Fibroblast of skin of back (primary cell): ENCODE measurements at regions not wholly inside any gene's neighbourhood (a gene's known extent, or its start where the extent isn't known, plus 50 kb on each side); places are given as distances from the start of the nearest gene placed in this dataset.

Experiments used
- DNase-seq: peaks from one replicate; pipeline ENCODE4 v3.0.0-alpha.2; 2013

- peak; percentile 57 for DNase-seq
Measured at GRCh38 chr10:4475827-4476490, 350.0 kb upstream of the AKR1E2 start.

DNA sequence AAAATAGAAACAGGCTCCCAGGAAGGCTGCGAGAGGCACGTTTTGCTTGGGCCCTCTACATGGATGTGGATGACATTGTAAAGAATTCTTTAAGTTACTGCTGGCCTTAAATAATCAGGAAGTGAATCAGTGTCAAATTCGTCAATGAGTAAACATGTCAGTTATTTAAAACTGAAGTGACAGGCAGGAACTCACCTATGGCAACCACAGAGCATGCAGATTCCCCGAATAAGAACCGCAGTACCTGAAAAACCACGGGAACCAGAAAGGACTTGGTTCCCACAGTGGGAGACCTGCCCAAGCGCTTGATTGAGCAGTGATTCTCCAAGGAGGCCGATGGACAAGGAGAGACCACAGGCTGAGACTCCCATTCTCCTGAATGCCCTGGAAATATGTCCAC, 351.2 kb upstream of the AKR1E2 start:
- DNase-seq: peak; percentile 26

DNA sequence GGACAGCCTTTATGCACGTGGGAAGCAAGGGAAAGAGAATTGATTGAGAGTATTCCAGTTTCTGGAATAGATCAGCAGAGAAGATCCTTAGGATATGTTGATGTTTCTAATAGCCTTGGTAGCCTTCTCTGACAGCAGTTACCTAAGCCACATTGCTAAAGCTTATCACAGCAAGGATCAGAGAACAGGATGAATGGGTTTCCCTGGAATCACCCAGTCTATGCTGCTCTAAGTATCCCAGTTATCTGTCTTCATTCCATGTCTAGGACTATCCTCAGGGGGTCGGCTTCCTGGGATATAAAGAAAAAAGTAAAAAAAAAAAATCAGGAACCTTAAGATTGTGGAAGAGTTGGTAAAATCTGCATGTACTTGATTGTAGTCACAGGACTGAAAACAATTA, 352.0 kb upstream of the AKR1E2 start:
- no peak for DNase-seq

DNA sequence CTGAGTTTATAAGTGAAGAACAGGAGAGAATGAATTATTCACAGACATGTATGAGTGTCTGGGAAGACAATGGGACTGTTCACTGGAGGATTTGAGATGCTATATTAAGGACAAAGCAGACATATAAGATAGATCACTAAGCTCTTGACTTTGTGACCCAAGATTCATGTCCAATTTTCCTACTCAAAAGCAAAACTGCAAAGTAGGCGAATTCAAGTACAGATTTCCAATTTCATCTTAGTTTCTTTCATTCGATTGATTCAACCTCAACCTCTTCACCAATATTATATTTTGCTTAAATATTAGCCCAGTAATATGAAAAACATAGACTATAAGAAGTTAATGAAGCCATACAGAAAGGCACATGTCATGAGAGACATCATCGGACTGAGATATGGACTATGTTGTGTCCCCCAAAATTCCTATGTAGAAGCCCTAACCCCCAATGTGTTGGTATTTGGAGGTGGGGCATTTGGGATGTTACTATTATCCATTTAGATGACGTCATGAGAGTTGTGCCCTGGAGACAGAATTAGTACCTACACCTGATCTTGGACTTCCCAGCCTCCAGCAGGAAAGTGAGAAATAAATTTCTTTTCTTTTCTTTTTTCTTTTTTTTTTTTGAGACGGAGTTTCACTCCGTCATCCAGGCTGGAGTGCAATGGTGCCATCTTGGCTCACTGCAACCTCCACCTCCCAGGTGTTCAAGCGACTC, 353.7 kb upstream of the AKR1E2 start:
- DNase-seq: no peak

- peak; percentile 94 for DNase-seq
Measured at GRCh38 chr10:4470231-4470835, 355.7 kb upstream of the AKR1E2 start.

DNA sequence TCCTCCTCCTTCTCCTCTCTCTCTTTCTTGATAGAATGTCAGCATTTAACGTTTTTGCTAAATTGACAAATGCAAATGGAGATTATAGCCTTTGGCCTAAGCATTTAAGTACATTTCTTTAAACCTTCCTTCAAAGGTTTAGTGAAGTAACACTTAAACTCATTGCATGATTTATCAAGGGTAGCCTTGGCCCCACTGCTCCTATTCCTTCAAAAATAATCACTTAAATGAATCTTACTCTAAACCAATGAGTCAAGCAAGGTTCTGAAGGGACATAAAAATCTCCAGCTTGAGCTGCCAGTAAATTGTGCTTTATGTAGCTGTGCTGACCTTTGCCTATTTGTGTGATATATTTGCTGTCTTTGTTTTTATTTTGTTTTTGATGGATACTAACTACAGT, 358.5 kb upstream of the AKR1E2 start:
- DNase-seq: no peak

GRCh38 chr10:4460267-4460666, 365.7 kb upstream of the AKR1E2 start:
- no peak for DNase-seq

- peak; percentile 43 for DNase-seq
Measured at GRCh38 chr10:4459531-4459930, 366.5 kb upstream of the AKR1E2 start.

- no peak for DNase-seq
Measured at GRCh38 chr10:4457597-4457996, 368.4 kb upstream of the AKR1E2 start.

DNA sequence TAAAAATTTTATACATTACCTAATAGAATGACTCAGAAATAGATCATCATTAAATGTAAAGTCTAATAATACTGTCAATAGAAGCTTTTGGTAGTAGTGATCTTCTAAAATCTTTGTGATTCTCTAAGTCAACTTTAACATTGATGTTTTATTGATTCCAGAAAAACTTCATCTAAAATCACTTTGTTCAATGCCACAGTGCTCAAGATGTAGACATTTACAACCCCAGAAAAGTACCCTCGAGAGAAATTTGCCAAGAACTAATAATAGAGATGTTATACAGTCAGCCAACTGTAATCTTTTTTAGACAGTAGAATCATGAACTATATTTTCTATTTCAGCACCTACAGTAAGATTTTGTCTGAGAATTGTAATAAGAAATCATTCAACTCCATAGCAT, 369.2 kb upstream of the AKR1E2 start:
- no peak for DNase-seq

DNA sequence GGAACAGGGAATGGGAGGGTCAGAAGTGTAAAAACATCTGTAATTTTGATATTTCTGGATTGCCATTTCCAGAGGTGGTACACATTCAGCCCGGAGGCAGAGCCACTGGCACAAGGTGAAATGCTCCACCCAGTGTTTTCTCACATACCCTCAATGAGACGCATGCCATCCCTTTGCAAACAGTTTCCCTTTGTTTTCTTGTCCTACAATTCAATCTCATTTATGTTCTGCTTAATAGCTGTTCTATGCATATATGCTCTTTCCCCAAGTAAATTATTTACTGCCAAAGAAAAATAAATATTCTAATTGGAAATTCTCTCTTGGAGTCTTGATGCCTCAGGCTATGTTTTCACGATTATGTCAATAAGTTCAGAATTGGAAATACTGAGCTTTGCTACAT, 369.7 kb upstream of the AKR1E2 start:
- DNase-seq: no peak

DNA sequence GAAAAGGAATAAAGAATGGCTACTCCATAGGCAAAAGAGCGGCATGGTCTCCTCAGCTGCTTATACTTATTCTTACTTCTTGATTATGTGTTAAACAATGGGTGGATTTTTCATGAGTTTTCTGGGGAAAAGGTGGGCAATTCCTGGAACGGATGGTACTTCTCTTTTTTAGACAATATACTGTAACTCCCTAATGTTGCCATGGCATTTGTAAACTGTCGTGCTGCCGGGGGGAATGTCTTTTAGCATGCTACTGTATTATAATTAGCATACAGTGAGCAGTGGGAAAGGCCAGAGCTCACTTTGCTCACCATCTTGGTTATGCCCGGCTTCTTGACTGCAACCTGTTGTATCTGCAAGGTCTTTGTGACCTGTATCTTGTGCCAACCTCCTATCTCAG, 372.1 kb upstream of the AKR1E2 start:
- DNase-seq: no peak

DNA sequence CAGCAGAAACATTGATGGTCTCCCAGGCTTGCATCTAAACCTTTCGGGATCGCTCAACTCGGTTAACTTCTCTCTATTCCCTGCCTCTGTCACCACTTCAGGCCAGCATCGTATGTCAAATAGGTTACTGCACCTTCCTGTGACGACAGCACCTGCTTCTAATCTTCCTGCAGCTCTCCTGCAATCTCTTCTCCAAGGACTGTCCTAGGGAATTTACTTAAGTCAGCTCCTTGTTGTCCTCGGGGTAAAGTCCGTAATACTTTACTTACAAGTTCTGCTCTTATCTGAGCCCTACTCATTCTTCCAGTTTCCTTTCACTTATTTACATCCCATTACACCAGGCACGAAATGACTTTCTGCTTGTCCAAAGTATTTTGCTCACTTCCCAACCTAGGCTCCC, 372.7 kb upstream of the AKR1E2 start:
- no peak for DNase-seq

DNA sequence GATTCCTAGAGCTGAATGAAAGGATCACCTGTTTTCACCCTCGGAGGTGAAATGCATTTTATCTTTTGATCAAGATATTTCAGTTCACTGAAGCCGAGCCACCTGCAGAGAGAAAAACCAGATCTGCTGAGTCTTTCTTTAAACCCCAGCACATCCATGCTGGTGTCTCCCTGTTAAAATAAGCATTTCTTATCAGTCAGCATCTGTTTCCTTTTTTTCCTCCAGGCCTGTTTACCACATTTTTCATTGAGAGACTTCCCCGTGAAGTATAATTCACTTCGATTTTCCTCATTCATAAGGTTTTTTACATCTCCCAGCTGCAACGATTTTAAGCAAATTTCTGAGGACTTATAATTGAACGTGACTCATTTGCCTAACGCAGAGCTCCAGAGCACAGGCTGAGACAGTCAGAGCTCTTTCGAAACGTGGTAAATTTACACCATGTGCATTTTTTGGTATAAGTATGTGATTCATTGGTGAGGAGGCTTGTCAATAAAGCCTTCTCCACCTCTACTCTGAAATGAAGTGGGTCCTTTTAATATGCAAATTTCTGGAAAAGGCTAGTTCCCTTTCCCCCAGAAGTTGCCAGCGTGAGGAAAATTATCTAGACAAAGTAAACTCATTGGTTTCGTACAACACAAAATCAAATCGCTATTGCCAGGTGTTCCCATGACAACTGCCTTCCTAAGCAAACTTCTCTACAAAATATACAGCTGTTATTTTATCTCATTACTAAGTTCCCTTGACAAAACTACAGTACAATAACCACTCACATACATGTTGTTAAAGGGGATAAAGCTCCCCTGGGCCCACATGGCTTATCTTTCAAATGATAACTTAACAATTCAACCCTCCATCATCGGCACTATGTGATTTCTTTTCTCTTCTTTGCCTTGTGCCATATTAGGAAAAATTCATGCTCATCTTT, 374.8 kb upstream of the AKR1E2 start:
- peak; percentile 72 for DNase-seq

- DNase-seq: no peak
Measured at GRCh38 chr10:4450169-4450568, 375.8 kb upstream of the AKR1E2 start.

- DNase-seq: no peak
Measured at GRCh38 chr10:4448030-4448429, 378.0 kb upstream of the AKR1E2 start.

GRCh38 chr10:4443419-4443818, 382.6 kb upstream of the AKR1E2 start:
- DNase-seq: no peak

- no peak for DNase-seq
Measured at GRCh38 chr10:4442296-4442695, 383.7 kb upstream of the AKR1E2 start.

DNA sequence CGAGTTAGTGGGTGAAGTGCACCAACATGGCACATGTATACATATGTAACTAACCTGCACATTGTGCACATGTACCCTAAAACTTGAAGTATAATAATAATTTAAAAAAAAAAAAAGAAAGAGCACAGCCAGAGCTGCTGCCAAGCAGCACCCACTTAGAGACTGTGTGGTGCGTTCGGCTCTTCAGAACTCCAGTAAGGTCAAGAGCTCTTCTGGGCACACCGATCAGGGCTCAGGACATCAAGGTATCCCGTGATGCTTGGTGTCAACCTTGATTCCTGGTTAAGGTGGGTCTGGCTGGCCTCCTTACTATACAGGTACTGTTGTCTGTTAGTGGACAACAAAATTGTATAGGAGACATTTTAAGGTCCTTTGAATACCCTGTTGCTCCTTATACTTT, 385.7 kb upstream of the AKR1E2 start:
- no peak for DNase-seq

- no peak for DNase-seq
Measured at GRCh38 chr10:4437791-4438190, 388.2 kb upstream of the AKR1E2 start.

GRCh38 chr10:4437061-4437460, 388.9 kb upstream of the AKR1E2 start:
- no peak for DNase-seq

GRCh38 chr10:4436103-4436502, 389.9 kb upstream of the AKR1E2 start:
- DNase-seq: no peak

- DNase-seq: no peak
Measured at GRCh38 chr10:4434516-4435071, 391.4 kb upstream of the AKR1E2 start.
